AG04450 (cell line): ENCODE measurements at regions not wholly inside any gene's neighbourhood (a gene's known extent, or its start where the extent isn't known, plus 50 kb on each side); places are given as distances from the start of the nearest gene placed in this dataset.

Experiments
- CTCF ChIA-PET: fragments of 300-600, 350-600 bp; formaldehyde crosslinking; extraction: SDS; loops from one replicate; lab custom pipeline; 2022; ENCODE audit warnings: antibody characterized with exemption, inconsistent platforms; lab: Charles Lee
- POLR2A ChIA-PET: fragments of 350-600 bp; formaldehyde crosslinking; extraction: SDS; loops from one replicate; lab custom pipeline; 2021; ENCODE audit warnings: antibody characterized with exemption, inconsistent platforms; lab: Yijun Ruan, JAX
- DNase-seq: peaks from one replicate; pipeline ENCODE4 v3.0.0-alpha.2; 2011; ENCODE audit warnings: low read depth, low spot score
- H3K27ac ChIP-seq: one replicate; pipeline ENCODE4 v1.5.1; 2012; ENCODE audit warnings: low read depth, low read length, control low read depth
- H3K27me3 ChIP-seq: one replicate; pipeline ENCODE4 v1.6.0; 2012; ENCODE audit warnings: low read length; ENCODE audit not compliant: control insufficient read depth, insufficient read depth
- H3K4me3 ChIP-seq: 2 replicates; pipeline ENCODE4 v1.5.1; 2011; ENCODE audit warnings: mild to moderate bottlenecking, low read depth, low read length, control low read depth
- H3K9me3 ChIP-seq: 2 replicates; pipeline ENCODE4 v1.5.1; 2012; ENCODE audit warnings: low read length; ENCODE audit not compliant: control insufficient read depth, insufficient read depth
- TF ChIP-seq, protein P1 (sequence below): IDR thresholded peaks from 2 replicates; pipeline ENCODE4 v1.5.1; 2011; ENCODE audit warnings: low read depth, low read length, control low read depth, inconsistent platforms

DNA sequence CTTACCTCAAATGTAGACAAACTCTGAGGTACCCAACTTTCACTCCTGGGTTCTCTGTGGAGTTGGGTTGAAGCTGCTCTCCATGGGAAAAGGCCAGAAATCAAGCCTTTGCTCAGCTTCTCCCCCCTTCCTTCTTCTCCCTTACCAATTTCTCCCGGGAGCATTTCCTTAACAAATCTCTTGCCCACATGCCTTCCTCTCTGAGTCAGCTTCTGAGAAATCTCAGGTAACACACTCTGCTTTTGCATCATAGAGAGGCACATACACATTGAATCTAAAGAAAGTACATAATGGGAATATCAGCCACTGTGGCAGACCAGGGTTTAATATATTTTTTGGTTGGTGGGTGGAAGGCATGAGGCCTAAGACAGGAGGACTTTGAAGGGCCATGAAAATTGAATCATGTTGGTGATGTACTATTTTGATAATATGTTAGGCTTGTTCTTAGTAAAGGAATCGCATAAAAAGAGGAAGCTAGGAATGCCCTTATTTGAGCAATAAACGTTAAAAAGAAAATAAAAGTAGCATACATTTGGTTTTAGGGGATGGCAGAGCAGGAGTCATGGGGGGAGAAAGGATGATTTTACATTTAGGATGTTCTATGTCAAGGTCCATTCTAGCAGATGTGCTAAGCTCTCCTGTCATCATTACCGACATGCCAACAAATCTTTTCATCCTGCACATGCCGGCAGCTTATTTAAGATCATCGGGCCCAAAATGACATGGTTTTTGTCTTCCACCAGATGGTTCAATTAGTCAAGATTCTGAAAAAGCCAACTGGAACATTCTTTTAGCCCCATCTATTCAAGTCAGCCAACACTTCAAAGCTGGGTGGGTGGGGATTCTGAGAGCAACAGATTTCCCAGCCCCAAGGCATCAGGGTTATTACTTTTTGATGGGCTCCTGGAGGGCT lies 199.5 kb upstream of the CLINT1 start:
- no peak overlapping the region for H3K4me3 ChIP-seq
- no peak overlapping the region for H3K27ac ChIP-seq
- H3K27me3 ChIP-seq = no peaks in the 10 kb centered on the region
- TF ChIP-seq, protein P1, sequence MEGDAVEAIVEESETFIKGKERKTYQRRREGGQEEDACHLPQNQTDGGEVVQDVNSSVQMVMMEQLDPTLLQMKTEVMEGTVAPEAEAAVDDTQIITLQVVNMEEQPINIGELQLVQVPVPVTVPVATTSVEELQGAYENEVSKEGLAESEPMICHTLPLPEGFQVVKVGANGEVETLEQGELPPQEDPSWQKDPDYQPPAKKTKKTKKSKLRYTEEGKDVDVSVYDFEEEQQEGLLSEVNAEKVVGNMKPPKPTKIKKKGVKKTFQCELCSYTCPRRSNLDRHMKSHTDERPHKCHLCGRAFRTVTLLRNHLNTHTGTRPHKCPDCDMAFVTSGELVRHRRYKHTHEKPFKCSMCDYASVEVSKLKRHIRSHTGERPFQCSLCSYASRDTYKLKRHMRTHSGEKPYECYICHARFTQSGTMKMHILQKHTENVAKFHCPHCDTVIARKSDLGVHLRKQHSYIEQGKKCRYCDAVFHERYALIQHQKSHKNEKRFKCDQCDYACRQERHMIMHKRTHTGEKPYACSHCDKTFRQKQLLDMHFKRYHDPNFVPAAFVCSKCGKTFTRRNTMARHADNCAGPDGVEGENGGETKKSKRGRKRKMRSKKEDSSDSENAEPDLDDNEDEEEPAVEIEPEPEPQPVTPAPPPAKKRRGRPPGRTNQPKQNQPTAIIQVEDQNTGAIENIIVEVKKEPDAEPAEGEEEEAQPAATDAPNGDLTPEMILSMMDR = no peak
- no peaks in the 10 kb centered on the region for H3K9me3 ChIP-seq
- CTCF ChIA-PET = interaction anchor here (2.1 to 5.7 kb wide), 2 partner anchors 17 kb away, joined by 8 to 53 read pairs; no protein-coding TSS in a partner anchor
- DNase-seq = no peak
- POLR2A ChIA-PET = no interaction called here

DNA sequence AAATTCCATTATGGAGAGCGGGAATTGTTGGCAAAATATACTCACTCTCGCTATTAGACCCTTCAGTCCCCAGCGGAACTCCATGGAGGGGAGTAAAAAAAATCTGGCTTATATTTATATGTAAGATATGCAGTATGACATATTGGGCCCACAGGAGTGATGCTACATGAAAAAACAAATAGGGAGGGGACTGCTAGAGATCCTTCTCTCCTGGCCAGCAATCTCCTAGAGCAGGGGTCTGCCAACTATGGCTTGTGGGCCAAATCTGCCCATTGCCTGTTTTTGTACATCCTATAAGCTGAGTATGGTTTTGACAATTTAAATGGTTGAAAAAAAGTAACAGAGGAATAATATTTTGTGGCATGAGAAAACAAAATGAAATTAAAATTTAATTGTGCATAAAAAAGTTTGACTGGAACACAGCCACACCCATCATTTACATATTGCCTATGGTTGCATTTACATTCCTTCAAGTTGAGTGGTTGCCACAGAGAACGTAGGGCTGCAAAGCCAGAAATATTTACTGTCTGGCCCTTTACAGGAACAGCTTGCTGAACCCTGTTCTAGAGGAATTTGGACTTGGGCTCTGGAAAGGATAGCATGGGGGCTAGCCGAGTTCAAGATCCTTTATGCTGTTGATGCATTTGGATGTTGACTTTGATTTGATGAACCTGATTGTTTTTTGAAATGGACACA lies 197.3 kb upstream of the CLINT1 start:
- TF ChIP-seq, protein P1 = no peak
- no peak for DNase-seq
- H3K9me3 ChIP-seq = no peaks in the 10 kb centered on the region
- ChIA-PET POLR2A (no interaction called here), CTCF (interaction anchor here (2.1 kb wide), 1 partner anchor 19 kb away, joined by 8 read pairs; no protein-coding TSS in a partner anchor)
- no peak overlapping the region for H3K27ac ChIP-seq
- no peaks in the 10 kb centered on the region for H3K27me3 ChIP-seq
- H3K4me3 ChIP-seq = no peak overlapping the region

DNA sequence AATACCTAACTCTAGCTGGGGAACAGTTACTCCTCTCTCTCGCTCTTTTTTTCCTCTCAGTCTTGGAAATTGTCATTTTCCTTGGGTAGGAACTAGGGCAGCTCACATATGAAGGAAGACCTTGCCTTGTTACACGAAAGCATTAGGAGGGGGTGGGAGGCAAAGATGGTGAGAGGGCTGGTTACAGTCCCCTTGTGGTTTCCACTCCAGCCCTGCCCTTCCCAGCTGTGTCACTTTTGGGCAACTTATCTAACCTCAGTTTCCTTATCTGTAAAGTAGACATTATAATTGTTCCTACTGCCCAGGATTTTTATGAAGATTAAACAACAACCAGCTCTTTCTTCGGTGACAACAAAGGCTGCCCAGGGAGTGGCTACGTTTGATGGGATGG lies 196.2 kb upstream of the CLINT1 start:
- TF ChIP-seq, protein P1 = no peak
- ChIA-PET POLR2A (no interaction called here), CTCF (interaction anchor here (0.6 kb wide), 1 partner anchor 20 kb away, joined by 3 read pairs; no protein-coding TSS in a partner anchor)
- H3K9me3 ChIP-seq = no peaks in the 10 kb centered on the region
- no peak for DNase-seq
- no peak overlapping the region for H3K4me3 ChIP-seq
- no peak overlapping the region for H3K27ac ChIP-seq
- no peaks in the 10 kb centered on the region for H3K27me3 ChIP-seq

DNA sequence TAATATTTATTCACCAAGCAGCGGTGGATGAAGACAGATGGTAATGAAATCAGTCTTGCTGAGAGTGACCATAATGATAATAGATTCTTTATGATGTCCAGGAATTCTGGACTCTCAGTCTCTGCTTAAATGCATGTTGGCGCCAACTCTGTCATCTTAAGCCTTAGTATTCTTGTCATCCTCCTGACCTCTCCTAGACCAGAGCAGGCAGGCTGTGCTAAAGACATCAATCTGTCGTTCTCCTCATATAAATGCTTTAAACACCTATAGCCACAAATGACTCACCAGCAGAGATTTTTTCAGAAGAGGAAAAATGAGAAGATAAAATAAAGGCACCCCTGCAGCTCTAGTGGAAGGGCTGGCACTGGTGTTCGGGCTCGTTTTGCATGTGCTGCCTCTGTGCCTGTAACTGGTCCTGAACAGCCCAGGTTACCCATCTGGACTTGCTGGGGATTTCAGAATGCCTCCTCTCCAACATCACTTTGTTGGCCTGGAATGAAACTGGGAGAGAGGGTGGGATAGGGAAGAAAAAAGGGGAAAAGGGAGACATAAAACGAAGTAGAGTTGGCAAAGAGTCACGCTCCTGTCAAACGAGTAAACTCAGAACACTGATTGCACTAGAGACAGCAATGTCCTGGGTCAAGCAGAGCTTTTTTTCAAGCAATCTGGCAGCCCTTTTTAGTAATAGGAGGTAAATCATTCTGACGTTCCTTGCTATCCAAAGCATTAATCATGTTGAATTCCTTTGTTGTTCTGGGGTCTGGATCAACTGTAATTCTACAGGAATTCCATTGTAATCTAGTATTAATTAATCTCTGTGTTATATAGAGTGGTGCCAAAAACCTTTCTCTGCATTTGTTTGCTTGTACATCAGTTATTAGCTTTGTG lies 195.5 kb upstream of the CLINT1 start:
- ChIA-PET POLR2A (interaction anchor here (0.7 kb wide), 1 partner anchor 1854 kb away, joined by 4 read pairs; no protein-coding TSS in a partner anchor), CTCF (no interaction called here)
- no peak overlapping the region for H3K27ac ChIP-seq
- H3K4me3 ChIP-seq = no peak overlapping the region
- DNase-seq = no peak
- H3K27me3 ChIP-seq = no peaks in the 10 kb centered on the region
- no peaks in the 10 kb centered on the region for H3K9me3 ChIP-seq
- TF ChIP-seq, protein P1 = no peak
